MCF 10A (cell line): ENCODE measurements at regions not wholly inside any gene's neighbourhood (a gene's known extent, or its start where the extent isn't known, plus 50 kb on each side); places are given as distances from the start of the nearest gene placed in this dataset.

Source experiments
- BruUV-seq: library from RNA; stranded (reverse); fragments of 400-500 nt; replicated peaks from 2 replicates; lab custom pipeline; 2021; lab: Mats Ljungman, UMichigan
- CTCF ChIA-PET: fragments of 300-600 bp; sonication (Branson Sonifier 250); formaldehyde crosslinking; extraction: SDS; loops from one replicate; lab custom pipeline; 2021; ENCODE audit warnings: antibody characterized with exemption, inconsistent platforms; lab: Yijun Ruan, JAX
- POLR2A ChIA-PET: fragments of 300-600, 350-650 bp; sonication (Branson Sonifier 250); formaldehyde crosslinking; extraction: SDS; loops from one replicate; lab custom pipeline; 2020; ENCODE audit warnings: antibody characterized with exemption, inconsistent platforms; lab: Yijun Ruan, JAX
- DNase-seq: peaks from one replicate; pipeline ENCODE4 v3.0.0-alpha.2; 2018; ENCODE audit not compliant: unreplicated experiment
- H3K27ac Mint-ChIP-seq: one replicate; pipeline ENCODE4 v1.8.0; 2022; ENCODE audit warnings: mild to moderate bottlenecking, low read depth, mixed read lengths; ENCODE audit not compliant: unreplicated experiment
- H3K27me3 Mint-ChIP-seq: one replicate; pipeline ENCODE4 v1.8.0; 2022; ENCODE audit warnings: mixed read lengths; ENCODE audit not compliant: insufficient read depth, unreplicated experiment
- H3K36me3 Mint-ChIP-seq: one replicate; pipeline ENCODE4 v1.8.0; 2022; ENCODE audit warnings: mild to moderate bottlenecking, moderate library complexity, mixed read lengths; ENCODE audit not compliant: insufficient read depth, unreplicated experiment
- H3K4me1 Mint-ChIP-seq: one replicate; pipeline ENCODE4 v1.8.0; 2022; ENCODE audit warnings: mixed read lengths; ENCODE audit not compliant: insufficient read depth, unreplicated experiment
- H3K4me3 Mint-ChIP-seq: one replicate; pipeline ENCODE4 v1.8.0; 2022; ENCODE audit warnings: mild to moderate bottlenecking, moderate library complexity, mixed read lengths; ENCODE audit not compliant: unreplicated experiment
- H3K9me3 Mint-ChIP-seq: one replicate; pipeline ENCODE4 v1.8.0; 2022; ENCODE audit warnings: mixed read lengths; ENCODE audit not compliant: unreplicated experiment
- CTCF ChIP-seq: fragments of 200-600 bp; IDR thresholded peaks from one replicate; pipeline ENCODE4 v1.8.0; 2022; ENCODE audit warnings: antibody characterized with exemption, mild to moderate bottlenecking; ENCODE audit not compliant: unreplicated experiment
- intact Hi-C: fragments of 100-400 bp; cut with micrococcal nuclease; formaldehyde crosslinking; loops from 2 replicates; pipeline ENCODE4 v1.14.1; 2022

- Mint-ChIP-seq H3K9me3 (no peaks in the 10 kb centered on the region), H3K27ac (no peak overlapping the region), H3K4me3 (no peak overlapping the region), H3K4me1 (no peaks in the 10 kb centered on the region), H3K36me3 (no peaks in the 10 kb centered on the region), H3K27me3 (peaks cover 38% of the 10 kb centered on the region)
- POLR2A ChIA-PET: no interaction called here
- CTCF ChIA-PET: interaction anchor here (0.7 kb wide), 1 partner anchor 474 kb away, joined by 5 read pairs; no protein-coding TSS in a partner anchor
- intact Hi-C loops: loop anchor here (2.0 kb wide), 1 partner anchor 295 kb away; no protein-coding TSS in a partner anchor
- DNase-seq: no peak
- BruUV-seq: no TSS peak
- no peak for TF ChIP-seq CTCF
Measured at GRCh38 chr11:32317643-32318042, 117.7 kb downstream of the WT1 start.

- no peak overlapping the region for H3K27ac Mint-ChIP-seq
- peaks cover 39% of the 10 kb centered on the region for H3K27me3 Mint-ChIP-seq
- H3K4me3 Mint-ChIP-seq: no peak overlapping the region
- ChIA-PET CTCF (interaction anchor here (0.7 to 1.3 kb wide), 2 partner anchors 68 to 473 kb away, joined by 3 to 5 read pairs; no protein-coding TSS in a partner anchor), POLR2A (interaction anchor here (0.7 kb wide), 1 partner anchor 639 kb away, joined by 3 read pairs; no protein-coding TSS in a partner anchor)
- H3K9me3 Mint-ChIP-seq: no peaks in the 10 kb centered on the region
- no TSS peak for BruUV-seq
- H3K36me3 Mint-ChIP-seq: no peaks in the 10 kb centered on the region
- no peaks in the 10 kb centered on the region for H3K4me1 Mint-ChIP-seq
- DNase-seq: no peak
- TF ChIP-seq CTCF: no peak
- intact Hi-C loops: no loop called here
Measured at GRCh38 chr11:32318071-32319055, 117.0 kb downstream of the WT1 start.

GRCh38 chr11:32323814-32324130 lies 111.6 kb downstream of the WT1 start:
- no peaks in the 10 kb centered on the region for H3K36me3 Mint-ChIP-seq
- no peak overlapping the region for H3K4me3 Mint-ChIP-seq
- H3K27ac Mint-ChIP-seq: no peak overlapping the region
- intact Hi-C loops: loop anchor here (1.0 kb wide), 2 partner anchors 292 to 470 kb away; no protein-coding TSS in a partner anchor
- POLR2A ChIA-PET: interaction anchor here (0.9 to 2.6 kb wide), 2 partner anchors 260 to 568 kb away, joined by 5 to 9 read pairs; partner anchors contain the start of genes EIF3M and QSER1
- no peaks in the 10 kb centered on the region for H3K4me1 Mint-ChIP-seq
- TF ChIP-seq CTCF: no peak
- H3K9me3 Mint-ChIP-seq: no peaks in the 10 kb centered on the region
- peaks cover 38% of the 10 kb centered on the region for H3K27me3 Mint-ChIP-seq
- BruUV-seq: no TSS peak
- CTCF ChIA-PET: interaction anchor here (0.6 to 6.9 kb wide), 27 partner anchors 8 to 891 kb away, joined by 3 to 44 read pairs (median 4); no protein-coding TSS in a partner anchor
- DNase-seq: no peak

- Mint-ChIP-seq H3K27me3 (peaks cover 24% of the 10 kb centered on the region), H3K27ac (no peak overlapping the region), H3K4me1 (no peaks in the 10 kb centered on the region), H3K9me3 (no peaks in the 10 kb centered on the region), H3K36me3 (no peaks in the 10 kb centered on the region), H3K4me3 (no peak overlapping the region)
- POLR2A ChIA-PET: interaction anchor here (2.6 kb wide), 1 partner anchor 258 kb away, joined by 9 read pairs; the partner anchor contains the start of gene EIF3M
- no TSS peak for BruUV-seq
- no peak for TF ChIP-seq CTCF
- CTCF ChIA-PET: interaction anchor here (0.6 to 6.9 kb wide), 11 partner anchors 10 to 467 kb away, joined by 3 to 44 read pairs (median 3); no protein-coding TSS in a partner anchor
- intact Hi-C loops: no loop called here
- DNase-seq: no peak
Measured at GRCh38 chr11:32325187-32325586, 110.2 kb downstream of the WT1 start.
